HG03442 (cell line): ENCODE measurements at regions not wholly inside any gene's neighbourhood (a gene's known extent, or its start where the extent isn't known, plus 50 kb on each side); places are given as distances from the start of the nearest gene placed in this dataset.

Experiments used
- ATAC-seq: cut with Tn5 transposase; IDR thresholded peaks from one replicate; pipeline ENCODE4 v1.9.1; 2021; ENCODE audit warnings: mild to moderate bottlenecking, moderate library complexity; ENCODE audit not compliant: unreplicated experiment

- no peak for ATAC-seq
Observed at GRCh38 chr12:43294916-43295315, 257.1 kb downstream of the ADAMTS20 start.

- ATAC-seq = no peak
Observed at GRCh38 chr12:43294147-43294546, 257.9 kb downstream of the ADAMTS20 start.

GRCh38 chr12:43293396-43293795 is 258.6 kb downstream of the ADAMTS20 start:
- ATAC-seq = no peak

- ATAC-seq = no peak
Observed at GRCh38 chr12:43292699-43293098, 259.3 kb downstream of the ADAMTS20 start.

- ATAC-seq = no peak
Observed at GRCh38 chr12:43291516-43291915, 260.5 kb downstream of the ADAMTS20 start.

GRCh38 chr12:43290836-43291235 is 261.2 kb downstream of the ADAMTS20 start:
- ATAC-seq = no peak

GRCh38 chr12:43289426-43289801 is 262.6 kb downstream of the ADAMTS20 start:
- ATAC-seq = no peak

- no peak for ATAC-seq
Observed at GRCh38 chr12:43288671-43289425, 263.2 kb downstream of the ADAMTS20 start.

- ATAC-seq = no peak
Observed at GRCh38 chr12:43287706-43288383, 264.2 kb downstream of the ADAMTS20 start.

GRCh38 chr12:43286986-43287385 is 265.0 kb downstream of the ADAMTS20 start:
- no peak for ATAC-seq

- no peak for ATAC-seq
Observed at GRCh38 chr12:43285159-43285598, 266.8 kb downstream of the ADAMTS20 start.

- ATAC-seq = no peak
Observed at GRCh38 chr12:43284486-43285158, 267.4 kb downstream of the ADAMTS20 start.

GRCh38 chr12:43283206-43283605 is 268.8 kb downstream of the ADAMTS20 start:
- ATAC-seq = no peak

GRCh38 chr12:43282106-43282505 is 269.9 kb downstream of the ADAMTS20 start:
- ATAC-seq = no peak

- ATAC-seq = no peak
Observed at GRCh38 chr12:43281563-43281962, 270.4 kb downstream of the ADAMTS20 start.

- ATAC-seq = no peak
Observed at GRCh38 chr12:43278541-43278832, 273.5 kb downstream of the ADAMTS20 start.

- peak; percentile 94 for ATAC-seq
Observed at GRCh38 chr12:43277651-43278540, 274.1 kb downstream of the ADAMTS20 start.

GRCh38 chr12:43273467-43273866 is 278.5 kb downstream of the ADAMTS20 start:
- no peak for ATAC-seq

GRCh38 chr12:43271659-43272058 is 280.3 kb downstream of the ADAMTS20 start:
- no peak for ATAC-seq

GRCh38 chr12:43267818-43268217 is 284.2 kb downstream of the ADAMTS20 start:
- ATAC-seq = no peak

- no peak for ATAC-seq
Observed at GRCh38 chr12:43261701-43262100, 290.3 kb downstream of the ADAMTS20 start.
